ENCODE measurements at regions not wholly inside any gene's neighbourhood (a gene's known extent, or its start where the extent isn't known, plus 50 kb on each side); places are given as distances from the start of the nearest gene placed in this dataset.

DNA sequence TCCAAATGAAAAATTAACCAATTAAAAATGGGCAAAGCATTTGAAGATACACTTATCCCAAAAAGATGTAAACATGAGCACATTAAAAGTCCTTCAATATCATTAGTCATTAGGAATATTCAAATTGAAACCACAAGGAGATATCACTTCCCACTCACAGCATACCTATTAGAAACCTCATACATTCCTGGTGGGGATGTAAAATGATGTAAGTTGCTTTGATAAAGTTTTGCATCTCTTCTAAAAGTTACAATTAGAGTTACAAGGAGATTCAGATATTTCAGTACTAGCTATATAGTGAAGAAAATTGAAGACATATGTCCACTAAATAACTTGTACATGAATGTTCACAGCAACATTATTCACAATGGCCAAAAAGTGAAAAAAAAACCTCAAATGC is 1109.3 kb upstream of the LCORL start:
- Histone ChIP-seq H3K14ac (ENCODE audit: insufficient read depth, low read length) (no peak overlapping the region), H3K79me2 (ENCODE audit: insufficient read depth, low read length) (no peaks in the 10 kb centered on the region), H2AFZ (ENCODE audit: low read length) (no peak overlapping the region), H2BK20ac (ENCODE audit: low read depth, low read length, poor library complexity, severe bottlenecking) (no peak overlapping the region), H2BK15ac (ENCODE audit: low read depth, low read length) (no peak overlapping the region), H3K27ac (ENCODE audit: insufficient read length, low read depth, low read length) (no peak overlapping the region), H3K9me3 (ENCODE audit: control insufficient read depth, low read depth, low read length) (no peaks in the 10 kb centered on the region), H2AK5ac (ENCODE audit: insufficient read length, low read length) (no peak overlapping the region), H3K23ac (ENCODE audit: insufficient read length, low read depth, low read length) (no peak overlapping the region), H4K5ac (ENCODE audit: insufficient read length, low read depth, low read length) (no peak overlapping the region), H3K4me2 (ENCODE audit: insufficient read depth, insufficient read length, low read length) (no peak overlapping the region), H4K8ac (replicated peaks; ENCODE audit: insufficient read length, low read depth, low read length) (no peak overlapping the region), H3T11ph (ENCODE audit: low read length) (no peak overlapping the region), H3K9ac (ENCODE audit: extremely low read depth, insufficient read length, low read length) (no peak overlapping the region), H2BK120ac (ENCODE audit: low read depth, low read length, poor library complexity, severe bottlenecking) (no peak overlapping the region), H3K27me3 (ENCODE audit: insufficient read depth, low read length) (no peaks in the 10 kb centered on the region), H4K20me1 (ENCODE audit: control insufficient read depth, insufficient read depth, insufficient read length) (no peaks in the 10 kb centered on the region), H3K4me1 (ENCODE audit: insufficient read depth, low read length) (no peaks in the 10 kb centered on the region; the same call in 1 of the 2 replicates), H4K91ac (ENCODE audit: insufficient read length, low read depth, low read length) (no peak overlapping the region), H3K56ac (ENCODE audit: insufficient read length, low read depth, low read length) (no peak overlapping the region), H3K23me2 (ENCODE audit: insufficient read length, low read depth, low read length, poor library complexity, severe bottlenecking) (no peaks in the 10 kb centered on the region), H2BK5ac (ENCODE audit: insufficient read length, low read length) (no peak overlapping the region), H3K4ac (ENCODE audit: low read depth, low read length) (no peak overlapping the region), H2BK12ac (ENCODE audit: insufficient read length, low read depth, low read length) (no peak overlapping the region), H3K79me1 (ENCODE audit: insufficient read depth, low read depth, low read length, poor library complexity, severe bottlenecking) (no peaks in the 10 kb centered on the region), H3K18ac (ENCODE audit: insufficient read length, low read depth, low read length) (no peak overlapping the region)
- TF ChIP-seq, protein P1, sequence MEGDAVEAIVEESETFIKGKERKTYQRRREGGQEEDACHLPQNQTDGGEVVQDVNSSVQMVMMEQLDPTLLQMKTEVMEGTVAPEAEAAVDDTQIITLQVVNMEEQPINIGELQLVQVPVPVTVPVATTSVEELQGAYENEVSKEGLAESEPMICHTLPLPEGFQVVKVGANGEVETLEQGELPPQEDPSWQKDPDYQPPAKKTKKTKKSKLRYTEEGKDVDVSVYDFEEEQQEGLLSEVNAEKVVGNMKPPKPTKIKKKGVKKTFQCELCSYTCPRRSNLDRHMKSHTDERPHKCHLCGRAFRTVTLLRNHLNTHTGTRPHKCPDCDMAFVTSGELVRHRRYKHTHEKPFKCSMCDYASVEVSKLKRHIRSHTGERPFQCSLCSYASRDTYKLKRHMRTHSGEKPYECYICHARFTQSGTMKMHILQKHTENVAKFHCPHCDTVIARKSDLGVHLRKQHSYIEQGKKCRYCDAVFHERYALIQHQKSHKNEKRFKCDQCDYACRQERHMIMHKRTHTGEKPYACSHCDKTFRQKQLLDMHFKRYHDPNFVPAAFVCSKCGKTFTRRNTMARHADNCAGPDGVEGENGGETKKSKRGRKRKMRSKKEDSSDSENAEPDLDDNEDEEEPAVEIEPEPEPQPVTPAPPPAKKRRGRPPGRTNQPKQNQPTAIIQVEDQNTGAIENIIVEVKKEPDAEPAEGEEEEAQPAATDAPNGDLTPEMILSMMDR (conservative IDR thresholded peaks at IDR 0.05), result no peak
- no peak overlapping the region for H3K27ac Mint-ChIP-seq
- no peak overlapping the region for H3K4me3 Mint-ChIP-seq
- no peak for DNase-seq
- H3K9me3 Mint-ChIP-seq, result no peaks in the 10 kb centered on the region
- H3K27me3 Mint-ChIP-seq (ENCODE audit: low read depth), result no peaks in the 10 kb centered on the region
- H3K36me3 Mint-ChIP-seq (ENCODE audit: insufficient read depth in 1 of 3, low read depth in 3 of 3), result no peaks in the 10 kb centered on the region
- H3K4me1 Mint-ChIP-seq, result peaks cover 14 to 15% of the 10 kb centered on the region in 2 experiments
